Neural cell (in vitro differentiated cells): ENCODE measurements at regions not wholly inside any gene's neighbourhood (a gene's known extent, or its start where the extent isn't known, plus 50 kb on each side); places are given as distances from the start of the nearest gene placed in this dataset.

Experiments
- H2AFZ ChIP-seq: fragments of 200-600, 300-800 bp; sonication (generic), shearing (Covaris generic); 2 replicates; pipeline ENCODE4 v1.6.0; 2014; ENCODE audit warnings: low read depth, mild to moderate bottlenecking, antibody characterized with exemption, low read length, moderate library complexity
- H3F3A ChIP-seq: fragments of 200-600 bp; shearing (Covaris generic); 2 replicates; pipeline ENCODE4 v1.6.1; 2016; ENCODE audit warnings: mild to moderate bottlenecking, moderate library complexity, mixed read lengths, antibody characterized with exemption, low read length; ENCODE audit not compliant: insufficient read depth, poor library complexity, severe bottlenecking
- H3K27ac ChIP-seq: fragments of 200-600, 300-800 bp; sonication (generic), shearing (Covaris generic); 2 replicates; pipeline ENCODE4 v1.5.1; 2014; ENCODE audit warnings: mild to moderate bottlenecking, low read length, moderate library complexity
- H3K27me3 ChIP-seq: fragments of 300-800, 200-600 bp; sonication (generic), shearing (Covaris generic); 2 replicates; pipeline ENCODE4 v1.6.0; 2014; ENCODE audit warnings: mild to moderate bottlenecking, low read depth, low read length, moderate library complexity; ENCODE audit not compliant: insufficient read depth
- H3K36me3 ChIP-seq: fragments of 300-800, 200-600 bp; sonication (generic), shearing (Covaris generic); 2 replicates; pipeline ENCODE4 v1.5.1; 2014; ENCODE audit warnings: mild to moderate bottlenecking, antibody characterized with exemption, low read length, moderate library complexity; ENCODE audit not compliant: insufficient read depth
- H3K4me2 ChIP-seq: fragments of 300-800, 200-600 bp; sonication (generic), shearing (Covaris generic); 2 replicates; pipeline ENCODE4 v1.6.0; 2014; ENCODE audit warnings: mild to moderate bottlenecking, low read length
- H3K4me3 ChIP-seq: fragments of 300-800, 200-600 bp; sonication (generic), shearing (Covaris generic); 2 replicates; pipeline ENCODE4 v1.5.1; 2014; ENCODE audit warnings: mild to moderate bottlenecking, low read length, moderate library complexity
- H3K79me2 ChIP-seq: fragments of 200-600 bp; shearing (Covaris generic); replicated peaks from 2 replicates; pipeline ENCODE4 v1.6.0; 2014; ENCODE audit warnings: mild to moderate bottlenecking, low read length, moderate library complexity; ENCODE audit not compliant: insufficient read depth
- H3K9ac ChIP-seq: fragments of 300-800, 200-600 bp; sonication (generic), shearing (Covaris generic); 2 replicates; pipeline ENCODE4 v1.6.1; 2016; ENCODE audit warnings: mild to moderate bottlenecking, low read length, mixed read lengths
- H3K9me2 ChIP-seq: fragments of 200-600 bp; shearing (Covaris generic); 2 replicates; pipeline ENCODE4 v1.6.1; 2016; ENCODE audit warnings: mild to moderate bottlenecking, low read length, mixed read lengths; ENCODE audit not compliant: insufficient read depth
- H3K9me3 ChIP-seq: fragments of 200-600, 300-800 bp; sonication (generic), shearing (Covaris generic); 2 replicates; pipeline ENCODE4 v1.6.1; 2016; ENCODE audit warnings: mild to moderate bottlenecking, mixed run types, low read length, moderate library complexity, mixed read lengths
- H4K20me1 ChIP-seq: fragments of 200-600 bp; shearing (Covaris generic); 2 replicates; pipeline ENCODE4 v1.6.1; 2016; ENCODE audit warnings: mild to moderate bottlenecking, mixed run types; ENCODE audit not compliant: insufficient read depth
- CTCF ChIP-seq: fragments of 450-650 bp; IDR thresholded peaks from 2 replicates; pipeline ENCODE4 v1.5.1; 2014; ENCODE audit warnings: antibody characterized with exemption, mild to moderate bottlenecking, moderate library complexity; ENCODE audit not compliant: poor library complexity, severe bottlenecking
- EP300 ChIP-seq: fragments of 450-650 bp; conservative IDR thresholded peaks from 2 replicates; pipeline ENCODE4 v1.6.1; 2014; ENCODE audit warnings: antibody characterized with exemption, mild to moderate bottlenecking, moderate library complexity; ENCODE audit not compliant: poor library complexity, severe bottlenecking
- EZH2 ChIP-seq: fragments of 200-600, 300-800 bp; shearing (Covaris generic), sonication (generic); IDR thresholded peaks from 2 replicates; pipeline ENCODE4 v1.6.1; 2014; ENCODE audit warnings: antibody characterized with exemption, low read length, borderline replicate concordance, mild to moderate bottlenecking; ENCODE audit not compliant: insufficient read depth, poor library complexity, severe bottlenecking
- MXI1 ChIP-seq: fragments of 450-650 bp; conservative IDR thresholded peaks from 2 replicates; pipeline ENCODE4 v1.6.1; 2014; ENCODE audit warnings: antibody characterized with exemption, mild to moderate bottlenecking; ENCODE audit not compliant: poor library complexity, severe bottlenecking
- POLR2AphosphoS5 ChIP-seq: IDR thresholded peaks from 2 replicates; pipeline ENCODE4 v1.6.1; 2012
- RAD21 ChIP-seq: fragments of 450-650 bp; conservative IDR thresholded peaks from 2 replicates; pipeline ENCODE4 v1.6.1; 2014; ENCODE audit warnings: antibody characterized with exemption, mild to moderate bottlenecking, moderate library complexity
- SMC3 ChIP-seq: fragments of 450-650 bp; conservative IDR thresholded peaks from 2 replicates; pipeline ENCODE4 v1.6.1; 2014; ENCODE audit warnings: antibody characterized with exemption, mild to moderate bottlenecking, moderate library complexity; ENCODE audit not compliant: poor library complexity
- TAF1 ChIP-seq: IDR thresholded peaks from 2 replicates; pipeline ENCODE4 v1.6.1; 2012; ENCODE audit warnings: low read depth
- TF ChIP-seq, protein P1 (sequence below): IDR thresholded peaks from 2 replicates; pipeline ENCODE4 v1.6.1; 2012; ENCODE audit warnings: borderline replicate concordance

- no peaks in the 10 kb centered on the region for H3K79me2 ChIP-seq
- H3K4me2 ChIP-seq = no peak overlapping the region
- TF ChIP-seq POLR2AphosphoS5 (no peak), CTCF (no peak), RAD21 (no peak), EP300 (no peak), SMC3 (no peak), EZH2 (no peak), TAF1 (no peak), MXI1 (no peak)
- TF ChIP-seq, protein P1, sequence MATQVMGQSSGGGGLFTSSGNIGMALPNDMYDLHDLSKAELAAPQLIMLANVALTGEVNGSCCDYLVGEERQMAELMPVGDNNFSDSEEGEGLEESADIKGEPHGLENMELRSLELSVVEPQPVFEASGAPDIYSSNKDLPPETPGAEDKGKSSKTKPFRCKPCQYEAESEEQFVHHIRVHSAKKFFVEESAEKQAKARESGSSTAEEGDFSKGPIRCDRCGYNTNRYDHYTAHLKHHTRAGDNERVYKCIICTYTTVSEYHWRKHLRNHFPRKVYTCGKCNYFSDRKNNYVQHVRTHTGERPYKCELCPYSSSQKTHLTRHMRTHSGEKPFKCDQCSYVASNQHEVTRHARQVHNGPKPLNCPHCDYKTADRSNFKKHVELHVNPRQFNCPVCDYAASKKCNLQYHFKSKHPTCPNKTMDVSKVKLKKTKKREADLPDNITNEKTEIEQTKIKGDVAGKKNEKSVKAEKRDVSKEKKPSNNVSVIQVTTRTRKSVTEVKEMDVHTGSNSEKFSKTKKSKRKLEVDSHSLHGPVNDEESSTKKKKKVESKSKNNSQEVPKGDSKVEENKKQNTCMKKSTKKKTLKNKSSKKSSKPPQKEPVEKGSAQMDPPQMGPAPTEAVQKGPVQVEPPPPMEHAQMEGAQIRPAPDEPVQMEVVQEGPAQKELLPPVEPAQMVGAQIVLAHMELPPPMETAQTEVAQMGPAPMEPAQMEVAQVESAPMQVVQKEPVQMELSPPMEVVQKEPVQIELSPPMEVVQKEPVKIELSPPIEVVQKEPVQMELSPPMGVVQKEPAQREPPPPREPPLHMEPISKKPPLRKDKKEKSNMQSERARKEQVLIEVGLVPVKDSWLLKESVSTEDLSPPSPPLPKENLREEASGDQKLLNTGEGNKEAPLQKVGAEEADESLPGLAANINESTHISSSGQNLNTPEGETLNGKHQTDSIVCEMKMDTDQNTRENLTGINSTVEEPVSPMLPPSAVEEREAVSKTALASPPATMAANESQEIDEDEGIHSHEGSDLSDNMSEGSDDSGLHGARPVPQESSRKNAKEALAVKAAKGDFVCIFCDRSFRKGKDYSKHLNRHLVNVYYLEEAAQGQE = no peak
- no peaks in the 10 kb centered on the region for H3K36me3 ChIP-seq
- H3K9me3 ChIP-seq = no peaks in the 10 kb centered on the region
- H3K27me3 ChIP-seq = no peaks in the 10 kb centered on the region
- no peak overlapping the region for H2AFZ ChIP-seq
- H3K9me2 ChIP-seq = no peaks in the 10 kb centered on the region
- H3F3A ChIP-seq = no peaks in the 10 kb centered on the region
- H3K9ac ChIP-seq = no peak overlapping the region
- no peak overlapping the region for H3K4me3 ChIP-seq
- no peaks in the 10 kb centered on the region for H4K20me1 ChIP-seq
- no peak overlapping the region for H3K27ac ChIP-seq
Measured at GRCh38 chr5:15080219-15080618, 208.6 kb upstream of the ANKH start.

DNA sequence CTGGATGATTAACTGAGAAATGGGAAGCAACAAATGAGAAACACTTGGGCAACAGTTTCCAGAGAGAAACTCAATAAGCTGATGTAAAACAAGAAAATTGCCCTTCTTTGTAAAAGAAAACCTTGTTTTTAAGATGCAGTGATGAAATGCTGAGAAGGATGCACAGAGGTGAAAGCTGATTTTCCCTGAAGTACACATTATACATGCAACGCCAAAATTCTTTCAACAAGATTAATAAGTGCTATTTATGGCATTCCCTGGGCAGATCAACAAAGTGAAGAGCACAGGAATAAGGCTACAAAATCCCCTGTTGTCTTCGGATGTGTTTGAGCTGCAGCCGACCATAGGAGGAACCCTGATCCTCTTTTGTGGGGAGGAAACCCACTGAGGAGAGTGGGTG is 208.0 kb upstream of the ANKH start:
- Histone ChIP-seq H3K36me3 (no peaks in the 10 kb centered on the region), H2AFZ (no peak overlapping the region), H4K20me1 (no peaks in the 10 kb centered on the region), H3F3A (no peaks in the 10 kb centered on the region), H3K79me2 (no peaks in the 10 kb centered on the region), H3K9me2 (no peaks in the 10 kb centered on the region), H3K27ac (no peak overlapping the region), H3K9ac (no peak overlapping the region), H3K4me2 (no peak overlapping the region), H3K27me3 (no peaks in the 10 kb centered on the region), H3K9me3 (no peaks in the 10 kb centered on the region), H3K4me3 (no peak overlapping the region)
- no peak for TF ChIP-seq EZH2
- no peak for TF ChIP-seq MXI1
- no peak for TF ChIP-seq TAF1
- no peak for TF ChIP-seq POLR2AphosphoS5
- no peak for TF ChIP-seq RAD21
- TF ChIP-seq EP300 = no peak
- TF ChIP-seq CTCF = no peak
- TF ChIP-seq, protein P1 = no peak
- TF ChIP-seq SMC3 = no peak
